Stimulated activated CD4-positive, alpha-beta T cell treated with anti-CD3 and anti-CD28 coated beads, Interleukin-1b, Interleukin-23, amount 100 ng/mL, for 4 hours (primary cell): ENCODE measurements at regions not wholly inside any gene's neighbourhood (a gene's known extent, or its start where the extent isn't known, plus 50 kb on each side); places are given as distances from the start of the nearest gene placed in this dataset.
"Not testable (repeated sequence)": the region's sequence is repeated elsewhere in the genome, so short reads cannot be mapped to it uniquely, and the experiment has no call there.

Source experiments
- DNase-seq, 2 donors: peaks; one replicate each; pipeline ENCODE4 v3.0.0-alpha.2; 2020; ENCODE audit warnings: low read depth in 2 of 2

DNA sequence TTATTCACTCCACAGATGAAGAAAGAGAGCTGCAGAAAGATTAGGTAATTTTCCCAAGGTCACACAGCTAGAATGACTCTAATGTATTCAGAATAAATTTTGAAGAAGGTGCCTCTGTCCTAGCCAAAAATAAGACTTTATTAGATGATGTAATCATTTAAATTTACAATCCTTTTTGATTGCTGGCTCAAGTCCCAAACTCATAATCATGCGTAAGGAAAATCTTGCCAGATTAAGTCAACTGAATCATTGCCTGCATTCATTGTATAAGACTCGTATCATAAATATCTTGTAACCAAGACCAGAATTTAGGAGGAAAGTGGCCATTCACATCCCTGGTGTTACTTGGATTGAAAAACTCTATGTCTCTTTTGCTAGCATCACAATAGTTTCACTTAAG lies 53.1 kb upstream of the STK39 start:
- DNase-seq, result no peak

- no peak for DNase-seq
Observed at GRCh38 chr2:168304024-168304681, 56.8 kb upstream of the STK39 start.

- DNase-seq, result no peak
Observed at GRCh38 chr2:168307379-168307778, 60.0 kb upstream of the STK39 start.

- no peak for DNase-seq
Observed at GRCh38 chr2:168310580-168310979, 63.2 kb upstream of the STK39 start.

DNA sequence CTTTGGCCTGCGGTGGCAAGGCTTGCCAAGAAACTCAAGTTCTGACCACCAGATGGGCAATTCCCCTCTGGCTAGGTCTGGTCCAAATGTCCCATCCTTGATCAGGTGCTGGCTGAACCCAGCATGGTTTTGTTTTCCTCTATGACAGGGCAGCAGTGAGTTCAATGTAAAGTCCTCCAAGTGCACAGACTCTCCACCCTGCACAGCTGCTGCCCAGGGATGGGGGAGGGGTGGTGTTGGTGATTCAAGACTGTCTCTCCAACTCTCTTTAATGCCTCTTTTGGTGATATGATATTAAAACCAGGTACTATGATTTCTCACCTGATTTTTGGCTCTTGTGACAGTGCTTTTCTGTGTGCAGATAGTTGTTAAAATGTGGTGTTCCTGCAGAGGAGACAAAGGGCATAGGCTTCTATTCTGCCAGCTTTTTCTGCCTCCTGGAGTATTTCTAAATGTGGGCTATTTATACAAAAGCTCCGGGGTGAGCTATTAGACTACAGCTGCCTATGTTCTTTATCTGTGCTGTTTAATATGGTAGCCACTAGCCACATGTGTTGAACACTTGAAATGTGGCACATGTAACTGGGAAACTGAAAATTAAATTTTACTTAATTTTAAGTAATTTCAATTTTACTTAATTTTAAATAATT lies 64.0 kb upstream of the STK39 start:
- no peak for DNase-seq

- DNase-seq, result no peak
Observed at GRCh38 chr2:168312036-168312822, 64.8 kb upstream of the STK39 start.

DNA sequence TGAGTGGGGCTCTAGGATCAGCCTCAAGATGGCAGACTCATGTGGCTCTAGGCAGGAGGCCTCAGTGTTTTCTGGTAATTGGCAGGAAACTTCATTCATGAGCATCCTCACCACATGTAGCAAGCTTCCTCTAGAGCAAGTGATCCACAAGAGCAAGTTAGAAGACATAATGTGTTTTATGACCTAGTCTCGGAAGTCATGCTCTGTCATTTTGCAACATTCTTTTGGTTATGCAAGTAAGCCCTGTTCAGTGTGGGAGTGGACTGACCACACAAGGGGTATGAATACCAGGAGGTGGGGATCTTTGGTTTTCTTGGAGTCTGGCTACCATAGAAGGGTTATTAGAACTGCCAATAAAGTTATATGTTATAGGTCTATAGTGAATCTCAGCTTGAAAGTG lies 66.8 kb upstream of the STK39 start:
- no peak for DNase-seq

DNA sequence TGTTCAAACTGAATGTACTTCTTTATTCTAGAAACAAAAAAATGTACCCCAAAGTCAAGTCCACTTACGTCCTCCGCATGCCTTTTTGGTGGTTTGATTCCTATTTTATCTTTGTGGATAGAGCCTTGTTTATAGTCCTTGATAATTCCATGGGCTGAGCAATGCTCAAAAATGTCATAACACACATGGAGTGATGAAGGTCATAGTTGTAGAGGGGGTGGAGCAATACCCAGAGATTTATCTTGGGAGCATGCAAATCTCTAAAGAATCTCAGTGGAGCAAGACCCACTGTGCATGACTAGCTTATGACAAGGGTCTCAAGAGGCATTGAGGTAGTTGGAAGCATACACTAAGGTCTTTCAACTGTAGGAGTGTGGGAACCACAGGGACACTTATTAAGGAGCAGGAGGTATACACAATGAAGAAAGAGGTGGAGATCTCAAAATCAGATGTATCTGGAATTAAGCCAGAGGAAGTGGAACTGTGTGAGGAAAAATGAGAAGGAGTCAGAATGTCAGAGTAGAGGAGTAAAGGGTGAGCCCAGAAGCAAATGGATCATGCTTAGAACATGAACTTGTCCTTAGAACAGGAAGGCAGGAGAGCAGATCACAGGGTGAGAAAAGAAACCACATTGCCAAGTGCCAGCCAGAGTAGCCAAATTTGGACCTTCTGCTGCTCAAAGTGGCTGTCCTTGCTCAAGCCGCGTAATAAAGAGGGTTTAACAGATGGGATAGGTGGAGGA lies 68.1 kb upstream of the STK39 start:
- no peak for DNase-seq

GRCh38 chr2:168316073-168316440 lies 68.7 kb upstream of the STK39 start:
- DNase-seq, result no peak

GRCh38 chr2:168317282-168317681 lies 69.9 kb upstream of the STK39 start:
- no peak for DNase-seq

DNA sequence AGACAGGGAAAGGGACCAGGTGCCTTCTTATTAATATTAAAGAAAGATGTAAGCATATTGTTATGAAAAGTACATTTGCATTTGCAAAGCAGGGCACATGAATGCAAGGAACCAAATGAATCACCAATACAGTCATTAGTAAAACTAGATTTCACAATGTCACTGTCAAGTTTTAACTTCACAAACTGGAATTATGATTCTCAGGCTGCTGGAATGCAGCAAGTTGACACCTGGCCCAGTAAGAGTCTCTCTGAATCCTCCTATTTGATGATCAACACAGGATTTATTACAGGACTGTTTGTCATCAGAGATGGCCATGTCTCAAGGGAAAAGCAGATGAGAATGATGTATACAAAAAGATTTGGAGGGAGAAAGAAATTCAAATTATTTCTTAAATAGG lies 72.9 kb upstream of the STK39 start:
- no peak for DNase-seq

DNA sequence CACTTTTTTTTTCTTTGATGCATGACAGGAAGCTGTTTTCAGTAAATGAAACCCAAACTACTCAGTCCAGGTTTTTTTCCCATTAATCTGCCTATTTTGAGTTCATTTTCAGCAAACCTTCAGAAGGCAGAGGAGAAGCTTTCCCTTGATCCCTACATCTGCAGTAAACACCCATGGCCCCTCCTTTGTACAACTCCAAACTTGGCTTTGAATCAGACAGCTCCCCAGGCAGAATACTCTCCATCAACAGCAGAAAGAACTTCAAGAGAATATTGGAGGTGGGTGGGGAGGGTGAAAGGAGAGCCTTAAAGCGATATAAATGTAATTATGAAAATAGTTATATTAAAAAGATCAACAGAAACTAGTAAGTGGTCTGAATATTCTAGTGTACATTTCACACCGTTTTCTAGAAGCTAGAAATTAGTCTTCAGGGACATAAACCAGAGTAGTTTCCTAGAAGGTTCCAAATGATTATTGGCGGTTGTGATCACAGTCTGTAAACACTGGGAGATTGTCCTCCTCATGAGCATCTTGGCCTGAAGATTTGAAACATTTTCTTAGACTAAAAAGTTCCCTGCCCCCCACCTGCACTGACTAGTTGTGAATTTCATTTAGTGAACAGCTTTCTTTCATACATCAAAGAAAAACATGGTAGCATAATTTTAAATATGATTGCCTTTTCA lies 75.1 kb upstream of the STK39 start:
- DNase-seq, result no peak

GRCh38 chr2:168323529-168324021 lies 76.2 kb upstream of the STK39 start:
- no peak for DNase-seq

DNA sequence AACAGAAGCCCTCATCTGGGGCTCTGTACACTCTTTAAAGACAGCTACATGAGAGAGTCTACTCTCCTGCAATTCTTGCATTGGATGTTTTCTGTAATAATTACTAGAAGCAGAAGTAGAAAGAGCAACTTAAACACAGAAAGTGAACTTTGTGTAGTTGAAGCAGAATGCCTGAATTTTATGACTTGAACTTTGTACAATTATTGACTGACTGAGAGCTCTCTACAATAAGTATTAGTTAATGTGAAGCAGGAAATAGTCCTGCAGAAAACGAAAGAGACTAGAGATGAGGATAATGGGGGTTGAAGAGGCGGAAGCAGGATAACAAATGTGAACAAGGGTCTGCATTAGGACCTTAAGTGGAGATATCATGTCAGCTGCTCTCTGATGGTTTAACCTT lies 79.2 kb upstream of the STK39 start:
- no peak for DNase-seq

DNA sequence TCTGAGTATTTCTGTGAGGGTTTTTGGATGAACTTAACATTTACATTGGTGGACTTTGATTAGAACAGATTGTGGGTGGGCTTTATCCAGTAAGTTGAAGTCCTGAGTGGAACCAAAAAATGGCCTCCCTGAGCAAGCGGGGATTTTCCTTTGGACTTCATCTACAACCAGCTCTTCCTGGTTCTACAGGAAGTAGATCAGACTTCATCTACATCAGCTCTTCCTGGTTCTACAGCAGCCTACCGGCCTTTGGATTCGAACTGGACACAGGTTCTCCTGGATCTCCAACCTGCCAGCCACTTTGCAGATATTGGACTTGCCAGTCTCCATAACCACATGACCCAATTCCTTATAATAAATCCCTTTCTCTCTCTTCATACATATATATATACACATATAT lies 79.9 kb upstream of the STK39 start:
- DNase-seq, result no peak

GRCh38 chr2:168328421-168328820 lies 81.0 kb upstream of the STK39 start:
- no peak for DNase-seq

- DNase-seq, result no peak
Observed at GRCh38 chr2:168330624-168331423, 83.4 kb upstream of the STK39 start.

DNA sequence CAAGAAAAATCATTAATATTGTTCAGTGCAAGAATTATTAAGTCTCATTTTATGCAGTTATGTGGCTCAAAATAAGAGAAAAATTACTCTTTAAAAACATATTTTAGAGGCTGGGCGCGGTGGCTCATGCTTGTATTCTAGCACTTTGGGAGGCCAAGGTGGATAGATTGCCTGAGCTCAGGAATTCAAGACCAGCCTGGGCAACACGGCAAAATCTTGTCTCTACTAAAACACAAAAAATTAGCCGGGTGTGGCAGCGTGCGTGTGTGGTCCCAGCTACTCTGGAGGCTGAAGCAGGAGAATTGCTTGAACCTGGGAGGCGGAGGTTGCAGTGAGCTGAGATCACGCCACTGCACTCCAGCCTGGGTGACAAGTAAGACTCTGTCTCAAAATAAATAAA lies 87.9 kb upstream of the STK39 start:
- DNase-seq, result not testable (repeated sequence)

GRCh38 chr2:168336786-168337388 lies 89.5 kb upstream of the STK39 start:
- peak; percentile 28 to 30 for DNase-seq

DNA sequence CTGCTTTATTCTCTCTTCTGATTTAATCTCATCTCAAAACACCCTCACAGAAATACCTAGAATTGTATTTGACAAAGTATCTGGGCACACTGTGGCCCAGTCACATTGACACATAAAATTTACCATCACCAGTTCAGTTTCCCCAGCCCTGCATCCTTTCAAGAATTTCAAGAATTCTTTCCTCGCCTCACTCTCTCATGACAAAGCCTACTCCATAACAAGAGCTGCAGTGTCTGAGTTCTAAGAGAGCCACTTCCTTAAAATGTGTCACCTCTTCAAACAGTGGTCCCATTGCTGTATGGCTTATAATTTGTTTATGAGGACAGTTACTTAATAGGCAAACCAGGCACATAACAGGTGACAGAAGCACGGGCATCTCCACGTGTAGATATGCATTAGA lies 90.9 kb upstream of the STK39 start:
- no peak for DNase-seq
